Gastrocnemius medialis (tissue), 4 donors: ENCODE measurements at regions not wholly inside any gene's neighbourhood (a gene's known extent, or its start where the extent isn't known, plus 50 kb on each side); places are given as distances from the start of the nearest gene placed in this dataset.

Source experiments
- CTCF ChIP-seq, 5 experiments: fragments of 450-650 bp in 3 of 5; fragments of 200-600 bp in 2 of 5; sonication (generic) in 2 of 5; IDR thresholded peaks in 4 of 5; conservative IDR thresholded peaks in 1 of 5; 1 replicate in 4 of 5; 2 replicates in 1 of 5; pipeline ENCODE4 v1.5.1; 2016 to 2019; ENCODE audit warnings: antibody characterized with exemption in 5 of 5, mild to moderate bottlenecking in 3 of 5, moderate library complexity in 3 of 5
- POLR2A ChIP-seq, 2 donors: fragments of 450-650 bp; IDR thresholded peaks; one replicate each; pipeline ENCODE4 v1.6.1; 2017; ENCODE audit warnings: antibody characterized with exemption in 2 of 2, mild to moderate bottlenecking in 2 of 2, moderate library complexity in 2 of 2

GRCh38 chrX:997631-998137 is 214.8 kb downstream of the CRLF2 start:
- TF ChIP-seq CTCF (IDR thresholded peaks at IDR 0.05 in 4 of 5, conservative IDR thresholded peaks at IDR 0.05 in 1 of 5): no peak
- TF ChIP-seq POLR2A (IDR thresholded peaks at IDR 0.05): no peak
